ENCODE measurements at regions not wholly inside any gene's neighbourhood (a gene's known extent, or its start where the extent isn't known, plus 50 kb on each side); places are given as distances from the start of the nearest gene placed in this dataset.

- TF ChIP-seq, protein P1, sequence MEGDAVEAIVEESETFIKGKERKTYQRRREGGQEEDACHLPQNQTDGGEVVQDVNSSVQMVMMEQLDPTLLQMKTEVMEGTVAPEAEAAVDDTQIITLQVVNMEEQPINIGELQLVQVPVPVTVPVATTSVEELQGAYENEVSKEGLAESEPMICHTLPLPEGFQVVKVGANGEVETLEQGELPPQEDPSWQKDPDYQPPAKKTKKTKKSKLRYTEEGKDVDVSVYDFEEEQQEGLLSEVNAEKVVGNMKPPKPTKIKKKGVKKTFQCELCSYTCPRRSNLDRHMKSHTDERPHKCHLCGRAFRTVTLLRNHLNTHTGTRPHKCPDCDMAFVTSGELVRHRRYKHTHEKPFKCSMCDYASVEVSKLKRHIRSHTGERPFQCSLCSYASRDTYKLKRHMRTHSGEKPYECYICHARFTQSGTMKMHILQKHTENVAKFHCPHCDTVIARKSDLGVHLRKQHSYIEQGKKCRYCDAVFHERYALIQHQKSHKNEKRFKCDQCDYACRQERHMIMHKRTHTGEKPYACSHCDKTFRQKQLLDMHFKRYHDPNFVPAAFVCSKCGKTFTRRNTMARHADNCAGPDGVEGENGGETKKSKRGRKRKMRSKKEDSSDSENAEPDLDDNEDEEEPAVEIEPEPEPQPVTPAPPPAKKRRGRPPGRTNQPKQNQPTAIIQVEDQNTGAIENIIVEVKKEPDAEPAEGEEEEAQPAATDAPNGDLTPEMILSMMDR (IDR thresholded peaks at IDR 0.05) = no peak
- no peak for TF ChIP-seq EZH2 (IDR thresholded peaks at IDR 0.05; ENCODE audit: borderline replicate concordance, insufficient read depth, low read depth, low read length, poor library complexity, severe bottlenecking)
These were observed 75.5 kb upstream of the ST8SIA3 start for GRCh38 chr18:57276829-57277228.
